Fibroblast of skin of left quadriceps (primary cell): ENCODE measurements at regions not wholly inside any gene's neighbourhood (a gene's known extent, or its start where the extent isn't known, plus 50 kb on each side); places are given as distances from the start of the nearest gene placed in this dataset.

Source experiments
- DNase-seq, 2 experiments: peaks; one replicate each; pipeline ENCODE4 v3.0.0-alpha.2; 2013; ENCODE audit warnings: low read depth in 2 of 2

DNA sequence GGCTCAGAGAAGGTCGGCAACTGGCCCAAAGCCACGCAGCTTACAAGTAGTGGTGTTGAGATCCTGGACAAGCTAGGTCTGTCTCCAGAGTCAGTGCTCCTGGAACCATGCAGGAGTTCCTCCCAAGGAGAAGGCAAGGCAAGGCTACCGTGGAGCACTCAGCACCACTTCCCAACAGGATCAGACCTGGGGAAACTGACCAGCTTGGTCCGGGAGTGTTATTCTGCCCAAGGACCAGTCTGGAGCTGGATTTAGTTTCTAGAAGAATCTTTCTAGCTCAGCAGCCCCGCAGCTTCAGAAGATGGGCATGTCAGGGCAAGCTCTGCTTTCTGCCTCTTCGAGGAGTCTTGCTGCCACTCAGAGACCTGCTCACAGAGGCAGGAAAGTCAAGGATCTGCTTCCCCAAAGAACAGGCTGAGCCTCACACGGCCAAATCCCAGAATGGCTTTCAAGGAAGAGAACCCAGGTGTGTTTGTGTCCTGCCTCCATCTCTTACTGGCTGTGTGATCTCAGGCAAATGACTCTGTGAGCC is 302.8 kb downstream of the MATN1 start:
- DNase-seq: no peak

DNA sequence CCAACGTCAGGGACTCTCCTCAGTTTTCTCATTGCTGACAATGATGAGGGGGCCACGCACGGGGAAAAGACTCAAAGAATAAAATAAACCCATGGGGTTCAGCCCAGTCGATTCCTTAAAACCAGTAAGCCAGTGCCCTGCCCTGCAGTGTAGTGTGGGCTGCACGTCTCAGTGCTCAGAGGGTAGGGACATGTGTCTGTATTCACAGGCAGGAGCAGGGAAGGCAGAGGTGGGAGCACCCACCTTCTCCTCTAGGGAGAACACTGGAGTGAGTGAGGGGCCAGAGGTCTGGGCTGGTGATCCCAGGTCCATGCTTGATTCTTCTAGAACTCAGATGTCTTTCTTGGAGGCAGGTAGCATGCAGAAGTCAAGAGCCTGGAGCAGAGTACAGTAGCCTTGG is 303.6 kb downstream of the MATN1 start:
- DNase-seq: no peak

DNA sequence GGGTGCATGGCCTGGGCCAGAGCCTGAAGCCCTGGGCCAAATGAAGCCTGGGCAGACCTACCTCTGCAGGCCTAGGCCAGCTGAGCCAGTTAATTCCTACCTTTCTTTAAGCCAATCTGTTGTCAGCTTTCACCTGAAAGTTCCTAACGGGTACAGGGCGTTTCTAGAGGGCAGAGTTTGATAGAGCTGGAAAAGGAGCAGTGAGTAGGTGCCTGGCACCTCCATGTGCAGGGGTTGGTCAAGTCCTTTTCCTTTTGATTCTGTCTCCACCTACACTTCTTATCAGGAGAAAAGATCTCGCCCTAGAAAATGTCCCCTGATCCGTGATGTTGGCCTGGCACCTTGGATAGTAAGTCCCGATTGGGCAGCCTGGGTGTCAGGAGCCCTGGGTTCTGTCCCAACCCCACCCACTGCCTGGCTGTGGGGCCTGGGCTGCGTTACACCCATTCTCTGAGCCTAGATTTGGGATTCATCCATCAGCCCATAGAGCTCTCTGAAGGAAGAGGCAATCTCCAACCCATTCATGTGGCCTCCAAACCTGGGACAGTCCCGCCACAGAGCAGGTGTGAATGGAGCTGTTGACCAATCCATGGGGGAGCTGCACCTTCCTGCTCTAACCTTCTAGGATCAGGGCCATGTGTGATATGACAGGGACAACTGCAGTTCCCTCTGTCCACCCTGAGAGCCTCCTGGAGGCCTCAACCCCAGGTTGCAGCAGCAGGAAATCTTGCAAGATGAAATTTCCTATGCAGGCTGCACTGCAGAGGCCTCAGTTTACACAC is 304.3 kb downstream of the MATN1 start:
- no peak for DNase-seq

DNA sequence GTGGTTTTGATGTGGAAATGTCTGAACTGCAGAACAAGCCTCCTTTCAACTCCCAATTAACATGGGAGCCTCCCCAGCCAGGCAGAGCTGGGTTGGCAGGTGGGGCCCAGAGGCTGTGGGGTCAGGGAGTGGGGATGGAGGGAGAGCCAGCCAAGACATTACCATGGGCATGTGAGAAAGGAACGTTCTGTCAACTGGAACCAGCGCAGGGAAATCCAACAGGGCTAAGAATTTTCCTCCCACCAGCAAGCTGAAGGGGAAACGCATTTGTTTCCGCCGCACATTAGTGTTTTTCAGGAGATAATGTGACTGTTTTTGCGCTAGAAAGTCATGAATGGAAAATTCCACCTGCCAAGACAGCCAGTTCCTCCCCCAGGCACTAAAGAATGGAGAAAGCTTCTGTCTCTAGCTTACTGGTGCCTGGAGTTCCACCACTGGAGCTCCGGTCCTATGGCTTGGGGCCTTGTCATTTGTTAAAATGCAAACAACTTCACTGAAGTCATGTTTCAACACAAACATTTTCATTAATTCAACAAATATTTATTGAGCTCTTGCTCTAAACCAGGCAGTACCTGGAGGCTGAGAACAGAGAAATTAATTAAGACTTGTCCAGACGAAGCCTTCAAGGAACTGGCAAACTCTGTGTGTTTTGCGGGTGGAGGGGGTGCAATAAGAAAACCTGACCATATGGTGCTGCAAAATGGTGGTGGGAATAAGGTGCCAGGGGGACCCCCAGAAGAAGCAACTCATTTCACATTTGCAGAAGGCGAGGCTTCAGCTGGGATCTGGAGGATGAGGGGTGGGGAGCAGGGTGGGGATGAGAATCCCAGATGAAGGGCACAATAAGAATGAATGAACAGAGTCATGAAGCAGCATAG is 305.1 kb downstream of the MATN1 start:
- no peak for DNase-seq

DNA sequence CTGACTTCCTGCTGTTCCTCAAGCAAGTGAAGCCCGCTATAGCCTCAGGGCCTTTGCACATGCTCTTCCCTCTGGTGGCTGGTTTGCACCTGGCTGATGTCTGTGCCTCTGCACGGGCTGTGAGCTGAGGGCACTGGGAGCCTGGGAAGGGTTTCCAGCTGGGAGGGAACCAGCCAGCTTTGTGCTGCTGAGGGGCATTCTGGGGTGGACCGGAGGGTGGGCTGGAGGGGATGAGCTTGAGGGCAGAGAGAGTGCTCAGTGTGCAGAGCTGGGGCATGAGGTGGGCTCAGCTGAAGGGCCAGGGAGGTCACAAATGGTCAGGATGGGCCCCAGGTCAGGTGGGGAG is 305.7 kb downstream of the MATN1 start:
- DNase-seq: no peak

DNA sequence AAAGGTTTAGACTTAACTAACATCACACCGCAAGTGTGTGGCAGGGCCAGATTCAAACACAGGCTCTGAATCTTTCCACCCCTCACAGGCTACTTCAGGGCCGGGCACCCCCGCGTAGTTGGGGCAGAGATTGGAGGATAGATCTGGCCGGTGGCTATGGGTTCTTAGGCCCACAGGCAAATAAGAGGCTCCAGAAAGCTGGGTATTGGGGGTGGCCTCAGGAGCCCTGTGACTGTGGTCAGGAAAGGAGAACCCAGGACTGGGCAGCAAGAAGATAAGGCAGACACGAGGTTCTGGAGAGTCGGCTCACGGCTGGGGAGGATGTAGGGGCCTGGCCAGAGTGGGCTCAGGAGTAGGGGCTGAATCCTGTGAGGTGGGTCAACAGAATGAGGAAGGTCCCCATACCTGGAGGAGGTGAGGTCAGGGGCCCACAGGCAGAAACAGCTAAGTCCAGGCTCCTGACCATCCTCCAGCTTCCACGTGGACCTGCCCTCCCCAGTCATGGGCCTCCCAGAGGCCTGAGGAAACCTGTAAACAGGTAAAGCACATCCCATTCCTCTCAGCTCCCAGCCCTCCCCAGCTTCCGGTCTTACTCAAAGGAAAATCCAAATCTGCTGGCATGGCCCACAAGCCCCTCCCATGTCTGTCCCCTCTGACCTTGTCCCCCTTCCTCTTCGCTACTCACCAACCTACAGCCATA is 306.2 kb downstream of the MATN1 start:
- DNase-seq: no peak

DNA sequence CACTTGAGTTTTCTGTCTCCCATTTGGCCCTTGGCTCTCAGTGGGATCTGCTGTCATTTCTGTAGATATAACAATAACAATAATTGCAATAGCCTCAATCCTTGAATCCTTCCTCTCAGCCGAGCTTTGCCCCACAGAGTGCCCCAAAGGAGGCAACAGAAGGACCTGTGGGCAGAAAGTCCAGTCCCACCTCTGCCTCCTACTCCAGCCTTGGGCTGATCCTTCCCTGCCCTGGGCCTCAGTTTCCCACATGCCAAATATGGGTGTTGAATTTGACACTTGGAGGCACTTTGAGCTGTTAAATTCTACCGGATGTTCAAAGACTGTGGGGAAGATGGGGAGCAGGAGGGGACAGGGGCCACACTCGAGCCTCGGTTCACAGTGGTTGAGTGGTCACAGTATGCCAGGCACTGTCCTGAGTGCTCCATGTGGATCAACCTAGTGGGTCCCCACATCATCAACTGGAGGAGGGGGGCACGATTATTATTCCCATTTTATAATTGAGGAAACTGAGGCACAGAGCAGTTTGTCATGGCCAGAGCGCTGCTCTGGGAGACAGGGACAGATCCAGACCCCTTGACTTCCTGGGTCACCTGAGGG is 307.1 kb downstream of the MATN1 start:
- DNase-seq: no peak

DNA sequence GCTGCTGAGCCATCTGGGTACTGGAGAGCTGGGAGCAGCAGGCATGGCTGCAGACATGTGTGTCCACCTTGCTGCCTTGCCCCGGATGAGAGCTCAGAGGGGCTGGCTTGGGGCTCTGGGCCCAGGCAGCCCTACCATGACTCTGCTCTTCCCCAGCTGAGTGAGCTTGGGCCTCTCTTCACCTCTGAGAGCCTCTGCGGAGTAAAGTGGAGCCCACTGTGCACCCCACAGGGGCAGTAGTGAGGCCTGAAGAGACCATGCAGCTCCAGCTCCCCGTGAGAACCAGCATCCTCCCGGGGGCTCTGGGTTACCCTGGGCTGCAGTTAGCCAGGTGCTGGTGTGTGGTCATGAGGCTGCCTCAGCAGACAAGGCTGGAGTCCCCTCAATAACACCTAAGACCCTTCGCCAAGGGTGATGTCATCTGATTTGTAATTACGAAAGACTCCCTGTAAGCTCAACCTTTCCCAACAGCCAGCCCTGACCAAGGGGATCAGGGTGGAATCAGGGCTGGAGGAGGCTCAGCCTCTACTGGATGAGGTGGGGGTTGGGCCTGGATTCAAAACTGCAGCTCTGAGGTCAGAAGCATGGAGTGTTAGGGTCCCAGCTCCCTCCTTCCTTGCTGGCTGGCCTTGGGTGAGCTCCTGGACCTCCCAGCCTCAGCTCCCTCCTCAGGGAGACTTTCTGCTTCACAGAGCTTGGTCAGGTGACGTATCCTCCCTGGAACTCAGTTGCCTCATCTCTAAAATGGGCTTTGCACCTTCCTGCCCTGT is 308.0 kb downstream of the MATN1 start:
- no peak for DNase-seq

DNA sequence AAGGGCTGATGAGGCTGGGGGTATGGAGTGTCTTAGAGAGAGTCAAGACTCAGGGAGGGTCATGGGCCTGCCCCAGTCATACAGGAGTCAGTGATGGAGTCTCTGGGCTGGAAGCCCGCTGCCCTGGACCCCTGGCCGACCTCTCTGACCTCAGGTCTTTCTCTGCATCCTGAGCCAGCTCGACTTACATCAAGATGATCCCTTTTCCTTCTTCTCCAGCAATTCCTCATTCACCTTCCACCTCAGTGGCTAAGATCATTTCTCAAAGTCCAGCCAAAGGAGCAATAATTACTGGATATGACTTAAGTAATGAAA is 308.6 kb downstream of the MATN1 start:
- DNase-seq: no peak

DNA sequence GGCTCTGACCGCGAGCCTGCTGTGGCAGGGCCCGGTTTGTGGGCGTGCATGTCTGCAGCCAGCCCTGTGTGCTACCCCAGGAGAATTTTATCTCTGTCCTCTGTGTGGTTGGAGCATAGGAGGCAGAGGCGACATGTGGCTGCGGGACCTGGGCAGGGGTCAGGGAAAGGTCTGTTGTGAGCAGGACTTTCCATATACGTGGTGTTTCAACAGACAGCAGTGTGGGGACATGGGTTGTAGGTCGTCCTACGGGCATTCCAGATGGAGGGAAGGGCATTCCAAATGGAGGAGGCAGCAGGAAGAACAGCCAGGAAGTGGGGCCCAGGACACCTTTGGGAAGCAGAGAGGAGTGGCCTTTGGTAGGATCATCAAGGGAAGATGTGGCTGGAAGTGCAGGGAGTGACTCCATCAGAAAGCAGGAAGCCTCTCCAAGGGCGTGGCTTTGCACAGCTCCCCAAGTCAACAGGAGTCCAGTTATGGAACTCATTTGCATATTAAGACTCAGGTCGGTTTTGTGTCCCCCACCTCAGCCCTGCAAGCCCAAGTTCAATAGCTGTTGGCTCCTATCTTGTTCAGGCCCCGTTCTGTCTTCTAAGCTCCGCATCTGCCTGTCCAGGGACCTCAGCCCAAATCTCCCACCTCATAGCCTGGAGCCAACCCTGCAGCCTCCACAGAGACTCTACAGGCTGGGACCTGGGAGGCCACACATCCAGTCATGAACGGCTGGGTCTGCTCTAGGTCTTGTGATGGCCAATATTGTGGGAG is 309.1 kb downstream of the MATN1 start:
- DNase-seq: no peak

DNA sequence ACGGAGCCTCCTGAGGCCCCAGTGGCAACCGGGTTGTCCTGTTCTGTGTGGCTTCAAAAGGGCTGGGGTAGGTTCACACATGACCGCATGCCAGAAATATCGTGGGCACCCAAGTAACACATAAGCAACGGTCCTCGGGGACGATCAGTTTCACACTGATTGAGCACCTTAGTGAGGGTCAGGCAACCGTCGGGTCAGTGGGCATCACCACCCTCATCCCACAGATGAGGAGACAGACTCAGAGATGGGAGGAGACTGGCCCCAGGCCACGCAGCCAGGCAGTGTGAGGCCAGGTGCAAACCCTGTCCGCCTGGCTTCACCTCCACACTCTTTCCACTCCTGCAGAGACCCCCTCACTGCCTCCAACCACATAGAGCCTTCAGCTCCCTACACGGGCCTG is 309.8 kb downstream of the MATN1 start:
- DNase-seq: no peak

DNA sequence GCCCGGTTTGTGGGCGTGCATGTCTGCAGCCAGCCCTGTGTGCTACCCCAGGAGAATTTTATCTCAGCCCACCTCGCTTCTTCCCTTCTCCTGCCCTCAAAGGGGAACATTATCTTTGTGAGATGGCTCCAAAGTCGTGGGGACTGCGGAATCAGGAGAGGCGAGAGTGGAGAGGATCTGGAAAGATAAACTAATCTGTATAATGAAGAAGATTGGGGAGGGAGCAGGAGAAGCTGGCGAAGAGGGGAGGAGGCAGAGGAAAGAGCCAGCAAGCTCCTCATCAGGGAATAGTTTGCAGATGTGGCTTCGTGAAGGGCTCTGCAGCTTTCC is 310.3 kb downstream of the MATN1 start:
- DNase-seq: no peak

DNA sequence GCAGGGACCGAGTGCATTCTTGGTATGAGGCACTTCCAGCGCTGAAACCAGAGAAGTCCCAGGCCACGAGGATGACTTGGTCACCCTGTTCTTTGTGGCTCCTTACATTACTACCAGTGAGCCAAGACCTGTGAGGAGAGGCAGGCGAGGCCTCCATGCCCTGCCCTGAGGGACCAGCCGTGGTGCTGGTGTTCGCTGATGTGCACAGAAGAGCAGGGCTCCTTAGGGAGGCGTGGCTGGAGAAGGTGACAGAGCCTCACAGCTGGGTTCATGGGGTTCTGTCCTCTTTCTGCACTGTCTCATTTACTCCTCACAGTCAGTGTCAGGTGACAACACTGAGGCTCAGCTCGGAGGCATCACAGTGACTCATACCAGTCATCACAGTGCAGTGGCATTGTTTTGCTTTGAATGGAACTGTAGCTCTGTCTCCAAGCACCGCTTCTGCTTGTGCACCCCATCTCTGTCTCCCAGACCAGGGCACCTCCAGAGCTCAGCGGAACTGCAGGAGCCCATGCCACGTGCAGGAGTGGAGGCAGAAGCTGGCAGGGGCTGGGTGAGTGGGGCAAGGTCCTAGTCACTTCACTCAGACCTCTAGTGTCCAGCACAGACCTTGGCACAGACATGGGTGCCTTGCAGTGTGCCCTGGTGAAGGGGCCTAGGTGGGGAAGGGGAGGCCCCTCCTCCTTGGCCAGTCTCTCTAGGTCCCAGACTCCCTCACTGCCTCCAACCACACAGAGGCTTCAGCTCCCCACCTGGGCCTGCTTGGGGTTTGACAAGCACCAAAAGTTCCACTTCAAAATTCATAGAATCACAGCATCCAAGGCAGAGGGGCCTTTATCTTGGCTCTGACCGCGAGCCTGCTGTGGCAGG is 310.9 kb downstream of the MATN1 start:
- DNase-seq: no peak

DNA sequence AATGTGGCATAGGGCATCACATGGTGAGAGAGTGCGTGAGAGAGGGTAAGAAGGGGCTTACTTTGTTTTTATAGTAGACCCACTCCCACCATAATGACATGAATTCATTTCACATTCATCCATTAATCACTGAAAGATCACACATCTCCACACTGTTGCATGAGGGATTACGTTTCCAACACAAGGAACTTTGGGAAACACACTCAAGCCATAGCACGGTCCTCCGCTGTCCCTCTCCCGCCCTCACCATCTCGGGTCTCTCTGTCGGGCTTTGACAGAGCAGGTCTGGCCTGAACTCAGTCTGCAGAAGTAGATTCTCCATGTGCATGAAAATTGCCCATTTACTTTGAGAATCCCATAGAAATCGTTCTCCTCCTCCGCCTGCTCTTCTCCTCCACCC is 312.2 kb downstream of the MATN1 start:
- DNase-seq: no peak

DNA sequence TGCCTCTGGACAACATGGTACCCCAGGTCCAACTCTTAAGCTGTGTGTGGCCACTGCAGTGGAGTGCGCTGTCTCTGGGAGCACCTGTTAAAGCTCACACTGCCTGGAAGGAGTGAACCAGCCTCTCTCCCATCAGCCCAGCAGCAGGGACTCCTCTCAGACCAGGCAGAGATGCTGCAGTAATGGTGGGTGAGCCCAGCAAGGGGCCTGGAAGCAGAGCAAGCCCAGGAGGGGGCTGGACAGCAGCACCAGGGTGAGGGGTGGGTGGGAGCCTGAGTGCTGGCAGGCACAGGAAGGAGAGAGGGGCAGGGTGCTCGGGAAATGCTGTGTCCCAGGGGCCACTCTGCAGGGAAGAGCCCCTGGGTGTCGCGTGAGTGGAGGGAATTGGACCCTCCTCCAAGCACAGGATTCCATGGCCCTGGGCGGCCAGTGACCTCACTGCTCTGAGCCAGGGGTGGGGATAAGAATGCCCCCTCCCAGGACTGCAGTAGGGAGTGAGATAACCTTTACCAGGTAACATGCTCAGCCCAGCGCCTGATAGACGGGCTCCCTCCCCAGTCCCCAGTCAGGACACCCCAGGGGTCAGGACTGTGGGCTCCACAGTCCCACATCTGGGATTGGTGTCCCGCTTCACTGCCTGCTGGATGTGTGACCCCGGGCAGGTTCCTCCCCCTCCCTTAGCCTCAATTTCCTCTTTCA is 313.1 kb downstream of the MATN1 start:
- no peak for DNase-seq

DNA sequence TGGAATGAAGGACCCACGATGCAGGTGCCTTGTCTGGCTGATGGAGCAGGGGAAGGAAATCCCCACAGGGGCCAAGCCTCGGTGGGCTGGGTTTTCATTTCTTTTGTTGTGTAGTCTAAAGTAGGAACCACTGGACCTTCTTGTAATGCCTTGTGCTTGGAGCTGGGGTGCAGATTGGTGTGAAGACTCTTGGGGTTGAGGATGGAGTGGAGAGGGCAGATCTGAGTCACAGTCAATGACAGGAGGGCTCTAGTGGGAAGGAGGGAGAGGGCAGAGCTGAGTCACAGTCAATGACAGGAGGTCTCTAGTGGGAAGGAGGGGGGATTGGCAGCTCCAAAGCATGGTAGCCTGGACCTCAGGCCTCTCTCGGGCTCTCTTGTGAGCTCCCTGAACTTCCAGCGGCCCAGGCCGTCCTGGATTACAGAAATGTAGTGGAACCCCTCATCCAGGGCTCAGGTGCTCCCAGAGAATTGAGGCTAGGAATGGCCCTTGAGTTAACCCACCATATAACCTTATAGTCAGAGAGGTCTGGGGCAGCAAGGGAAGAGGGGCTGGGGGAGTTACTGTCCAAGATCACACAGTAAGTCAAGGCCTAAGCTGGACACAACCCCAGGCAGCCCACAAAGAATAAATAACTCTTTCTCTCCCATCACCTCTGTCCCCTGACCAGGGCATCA is 313.8 kb downstream of the MATN1 start:
- no peak for DNase-seq

DNA sequence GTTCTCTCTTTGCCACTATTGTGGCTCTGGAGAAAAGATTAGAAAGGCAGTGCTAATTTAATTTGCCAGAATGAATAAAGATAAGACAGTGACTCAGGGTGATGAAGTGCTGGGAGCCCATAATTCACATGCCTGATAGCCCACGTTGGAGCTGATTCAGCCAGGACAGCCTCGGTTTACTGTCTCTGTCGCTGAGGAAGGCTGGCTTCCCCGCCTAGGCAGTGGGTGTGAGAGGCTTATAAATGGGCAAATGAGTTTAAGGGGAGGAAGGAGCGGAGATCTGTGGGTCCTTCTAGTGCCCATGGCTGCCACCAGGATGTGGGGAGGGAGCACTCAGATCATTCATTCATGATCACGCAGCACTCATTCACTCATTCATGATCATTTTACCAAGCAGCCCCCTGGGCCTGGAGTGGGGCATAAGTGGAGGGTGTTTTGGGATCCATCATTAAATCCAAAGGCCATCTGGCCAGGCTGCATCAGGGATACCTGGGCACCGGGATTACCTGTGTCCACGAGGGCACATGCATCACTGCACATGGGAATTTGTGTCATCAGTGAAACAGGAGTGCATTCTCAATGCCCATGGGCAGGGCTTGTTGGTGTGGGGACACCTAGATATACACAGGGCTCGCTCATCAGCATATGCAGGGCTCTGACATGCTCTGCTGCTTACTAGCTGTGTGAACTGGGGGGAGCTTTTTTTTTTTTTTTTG is 315.4 kb downstream of the MATN1 start:
- no peak for DNase-seq
